ENCODE measurements at regions not wholly inside any gene's neighbourhood (a gene's known extent, or its start where the extent isn't known, plus 50 kb on each side); places are given as distances from the start of the nearest gene placed in this dataset.
"Not testable (repeated sequence)": the region's sequence is repeated elsewhere in the genome, so short reads cannot be mapped to it uniquely, and the experiment has no call there.

DNA sequence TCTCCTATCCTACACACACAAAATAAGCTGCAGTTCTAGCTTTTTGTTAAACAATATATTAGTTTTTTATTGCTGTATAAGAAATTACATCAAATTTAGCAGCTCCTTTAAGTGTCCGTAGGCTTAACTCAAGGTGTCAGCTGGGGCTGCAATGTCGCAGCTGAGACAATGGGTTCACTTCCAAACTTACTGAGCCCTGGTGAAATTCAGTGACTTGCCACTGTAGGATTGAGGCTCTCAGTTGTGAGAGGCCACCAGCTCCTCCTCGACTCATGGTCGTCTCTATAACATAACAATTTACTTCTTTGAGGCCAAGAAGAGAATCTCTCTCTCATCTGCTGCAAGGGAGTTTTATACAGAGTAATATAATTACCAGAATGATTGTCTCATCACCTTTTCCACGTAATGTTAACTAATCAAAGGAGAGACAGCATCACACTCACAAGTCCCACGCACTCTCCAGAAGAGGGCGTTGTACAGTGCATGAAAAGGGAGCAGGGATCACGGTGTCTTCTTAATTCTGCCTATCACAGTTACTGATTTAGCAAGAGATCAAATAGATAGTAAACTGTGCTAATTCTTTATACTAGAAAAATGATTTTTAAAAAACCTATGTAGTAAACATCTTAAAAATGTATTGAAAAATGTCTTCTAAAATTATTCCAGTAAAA, 735.6 kb upstream of the GBE1 start:
- FAIRE-seq, result no peak

DNA sequence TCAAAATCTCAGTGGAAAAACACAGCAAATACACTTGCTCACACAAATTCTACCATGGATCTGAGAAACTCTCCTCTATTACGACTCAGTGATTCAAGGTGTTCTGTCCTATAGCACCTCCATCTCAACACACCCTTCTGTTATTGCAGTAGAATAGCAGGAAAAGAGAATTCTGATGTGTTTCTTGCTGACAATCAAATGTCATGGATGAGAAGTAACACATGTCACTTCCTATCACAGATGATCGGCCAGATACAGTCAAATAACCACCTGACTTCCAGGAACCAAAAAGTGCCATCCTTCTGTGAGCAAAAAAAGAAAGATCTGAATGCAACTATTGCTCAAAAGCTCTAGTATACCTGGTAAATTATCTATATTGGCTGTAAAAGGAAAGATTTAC, 734.2 kb upstream of the GBE1 start:
- FAIRE-seq, result no peak

DNA sequence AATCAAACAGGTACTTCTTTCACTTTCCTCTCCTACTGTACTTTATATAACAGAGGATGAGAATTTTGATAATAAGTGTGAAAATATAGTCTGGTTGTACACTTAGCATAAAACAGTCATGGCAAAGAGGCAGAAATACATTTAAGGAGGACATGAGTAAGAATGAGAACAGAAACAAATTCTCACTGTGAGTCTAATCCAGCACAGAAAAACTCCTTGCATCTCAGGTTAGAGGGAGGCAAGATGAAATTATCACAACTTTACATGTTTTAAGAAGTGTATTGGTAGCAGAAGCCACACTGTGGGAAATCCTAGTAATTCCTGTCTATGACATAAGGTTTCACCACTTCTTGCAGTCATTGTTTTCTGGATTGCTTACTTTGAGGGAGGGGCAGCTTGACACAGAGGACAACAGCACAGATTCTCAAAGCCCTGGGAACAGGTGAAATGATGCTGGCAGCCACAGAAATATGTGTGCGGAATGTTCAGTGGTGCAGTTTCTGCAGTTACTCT, 733.6 kb upstream of the GBE1 start:
- FAIRE-seq, result no peak

DNA sequence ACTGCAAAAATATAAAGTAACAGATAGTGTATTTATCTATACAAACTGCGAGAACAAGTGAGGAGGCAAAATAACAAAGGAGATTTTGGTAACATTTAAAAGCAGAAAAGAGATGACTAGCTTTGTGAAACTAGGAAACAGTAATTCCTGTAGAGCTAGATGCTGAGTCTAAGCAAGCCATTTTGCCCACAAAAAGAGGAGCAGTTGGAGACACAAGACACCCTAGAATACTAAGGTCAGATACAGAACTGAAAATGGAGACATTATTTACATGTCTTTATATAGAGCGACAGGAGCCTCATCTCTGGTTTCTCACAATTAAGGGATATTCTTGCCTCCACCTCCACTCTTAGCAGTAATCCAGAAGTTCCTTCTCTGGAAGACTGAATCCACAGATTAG, 732.4 kb upstream of the GBE1 start:
- no peak for FAIRE-seq

DNA sequence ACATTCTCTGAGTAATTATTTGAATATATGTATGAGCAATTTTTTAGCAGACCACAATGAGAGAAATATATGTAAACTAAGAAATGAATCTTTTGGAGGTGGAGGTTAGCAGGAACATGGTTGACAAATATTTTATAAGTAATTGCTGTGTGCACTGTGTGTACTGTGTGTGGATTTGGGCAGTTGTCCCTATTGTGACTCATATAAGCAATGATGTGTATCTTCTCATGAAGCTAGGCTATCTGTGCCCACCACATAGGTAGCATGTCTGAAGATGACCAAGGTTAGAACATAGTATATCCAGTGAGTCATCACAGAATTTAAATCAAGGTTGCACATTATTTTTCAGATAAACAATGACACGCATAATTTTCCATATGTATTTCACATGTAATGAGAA, 713.9 kb upstream of the GBE1 start:
- no peak for FAIRE-seq

DNA sequence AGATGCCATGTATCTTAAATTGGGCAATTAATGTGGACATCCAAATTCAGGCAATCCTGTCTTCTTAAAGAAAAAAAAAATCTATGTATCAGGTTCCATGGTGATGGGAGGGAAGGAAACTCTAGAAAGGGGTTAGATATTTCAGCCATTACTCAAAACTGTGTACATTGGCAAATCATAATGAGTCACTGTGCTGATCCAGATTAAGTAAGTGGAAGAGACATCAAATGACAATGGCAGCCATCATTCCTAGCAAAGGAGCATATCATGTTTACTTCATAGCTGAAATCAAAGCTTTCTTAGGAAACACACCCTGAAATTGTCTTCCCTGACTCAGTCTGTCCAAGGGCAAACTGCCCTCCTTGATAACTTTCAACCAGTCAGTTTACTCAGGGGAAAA, 713.3 kb upstream of the GBE1 start:
- FAIRE-seq, result no peak

DNA sequence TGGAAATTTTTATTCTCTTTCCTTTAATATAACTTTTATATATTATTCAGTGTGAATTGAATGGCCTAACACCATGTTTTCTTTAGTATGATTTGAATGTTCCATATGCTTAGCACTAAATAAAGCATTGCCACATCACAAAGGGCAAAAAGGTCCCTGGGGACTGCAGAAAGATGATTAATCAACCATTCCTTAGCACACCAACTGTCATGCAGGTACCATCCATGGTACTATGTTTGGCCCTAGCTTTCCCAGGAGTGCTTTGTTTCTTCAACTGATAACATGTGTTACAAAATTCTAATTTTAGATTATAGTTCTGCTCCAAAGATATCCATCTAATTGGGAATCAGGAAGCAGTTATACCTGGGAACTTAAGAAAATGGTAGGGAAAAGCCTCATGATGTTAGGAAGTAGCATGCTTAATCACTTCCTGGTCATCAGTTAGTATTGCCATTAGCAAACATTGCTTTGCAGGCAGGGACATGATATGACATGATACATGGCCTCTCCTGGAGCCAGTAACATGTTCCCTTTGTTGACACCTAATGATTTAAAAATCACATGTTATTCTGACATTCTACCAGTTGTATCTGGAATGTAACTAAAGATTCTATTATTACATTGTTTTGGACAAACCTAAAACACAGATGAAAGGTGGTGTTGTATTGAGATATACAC, 712.6 kb upstream of the GBE1 start:
- no peak for FAIRE-seq

DNA sequence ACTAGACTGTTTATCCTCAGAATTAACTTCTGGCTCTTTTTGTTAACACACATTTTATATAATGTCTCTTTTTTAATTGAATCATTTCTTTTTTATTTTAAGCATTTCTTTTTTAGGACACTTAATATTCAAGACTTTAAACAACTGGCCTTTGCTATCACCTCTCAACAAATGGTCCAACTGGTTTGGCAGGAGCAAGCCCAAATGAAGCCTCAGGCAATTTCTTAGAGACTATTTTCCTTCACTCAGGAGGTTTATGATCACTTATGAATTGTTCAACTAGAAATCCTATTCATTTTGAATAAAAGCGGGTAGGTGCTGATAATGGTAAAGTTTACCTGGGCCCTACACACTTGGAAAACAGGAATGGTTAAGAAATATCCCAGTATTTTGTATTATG, 705.6 kb upstream of the GBE1 start:
- FAIRE-seq, result no peak

DNA sequence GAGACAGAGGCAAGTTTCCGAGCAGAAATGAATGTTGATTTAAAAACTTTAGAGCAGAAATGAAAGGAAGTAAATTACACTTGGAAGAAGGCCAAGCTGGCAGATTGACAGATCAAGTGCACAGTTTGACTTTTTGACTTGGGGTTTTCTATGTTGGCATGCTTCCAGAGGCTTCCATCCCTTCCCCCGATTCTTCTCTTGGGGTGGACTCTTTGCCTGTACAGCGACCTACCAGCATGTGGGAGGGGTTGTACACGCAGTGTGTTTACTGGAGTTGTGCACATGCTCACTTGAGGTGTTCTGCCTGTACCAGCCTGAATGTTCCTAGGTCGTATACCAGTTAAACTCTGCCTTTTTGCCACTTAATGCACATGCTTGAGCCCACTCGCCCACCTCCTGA, 701.5 kb upstream of the GBE1 start:
- FAIRE-seq, result no peak

DNA sequence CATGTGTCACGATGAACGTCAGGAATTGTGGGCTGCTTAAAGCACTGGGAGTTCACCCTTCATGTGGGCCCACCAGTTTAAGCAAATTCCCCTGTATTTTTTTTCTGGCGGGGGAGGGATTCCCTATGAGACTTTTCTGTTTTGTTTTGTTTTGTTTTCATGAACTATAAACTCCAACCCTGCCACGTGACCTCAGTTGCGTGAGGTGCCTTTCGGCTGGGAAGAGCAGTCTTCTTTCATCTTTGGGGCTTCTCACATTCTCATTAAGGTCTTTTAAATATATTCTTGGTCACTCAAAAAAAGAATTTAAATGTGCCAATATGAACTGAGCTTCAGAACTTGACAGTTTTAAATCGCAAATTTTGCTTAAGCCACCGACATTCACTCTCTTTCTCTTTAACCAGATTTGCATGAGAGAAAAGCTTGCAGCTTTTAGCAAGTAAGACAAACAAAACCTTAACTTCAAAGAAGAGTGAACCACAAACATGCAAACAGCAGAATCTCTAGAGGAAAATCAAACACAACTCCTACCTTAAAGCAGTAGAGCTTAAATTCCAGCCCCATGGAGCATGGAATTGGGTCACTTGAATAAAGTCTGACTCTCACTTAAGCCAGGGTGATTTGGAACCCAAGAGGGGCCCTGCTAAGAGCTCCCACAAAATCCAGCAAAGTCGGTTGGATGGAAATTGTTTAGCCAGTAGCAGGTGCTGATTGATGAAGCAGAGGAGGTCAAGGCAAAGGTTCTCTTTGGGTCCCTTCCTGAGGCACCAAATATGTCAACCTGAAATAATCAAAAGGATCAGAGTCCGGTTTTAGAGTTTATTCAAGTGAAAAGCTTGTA, 699.8 kb upstream of the GBE1 start:
- no peak for FAIRE-seq

DNA sequence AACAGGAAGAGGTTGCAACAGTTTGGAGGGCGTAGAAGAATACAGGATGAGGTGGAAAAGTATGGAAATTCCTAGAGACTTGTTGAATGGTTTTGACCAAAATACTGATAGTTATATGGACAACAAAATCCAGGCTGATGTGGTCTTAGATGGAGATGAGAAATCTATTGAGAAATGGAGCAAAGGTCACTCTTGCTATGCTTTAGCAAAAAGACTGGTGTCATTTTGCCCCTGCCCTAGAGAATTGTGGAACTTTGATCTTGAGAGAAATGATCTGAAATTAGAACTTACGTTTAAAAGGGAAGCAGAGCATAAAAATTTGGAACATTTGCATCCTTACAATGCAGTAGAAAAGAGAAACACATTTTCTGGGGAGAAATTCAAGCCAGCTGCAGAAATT, 686.9 kb upstream of the GBE1 start:
- no peak for FAIRE-seq

DNA sequence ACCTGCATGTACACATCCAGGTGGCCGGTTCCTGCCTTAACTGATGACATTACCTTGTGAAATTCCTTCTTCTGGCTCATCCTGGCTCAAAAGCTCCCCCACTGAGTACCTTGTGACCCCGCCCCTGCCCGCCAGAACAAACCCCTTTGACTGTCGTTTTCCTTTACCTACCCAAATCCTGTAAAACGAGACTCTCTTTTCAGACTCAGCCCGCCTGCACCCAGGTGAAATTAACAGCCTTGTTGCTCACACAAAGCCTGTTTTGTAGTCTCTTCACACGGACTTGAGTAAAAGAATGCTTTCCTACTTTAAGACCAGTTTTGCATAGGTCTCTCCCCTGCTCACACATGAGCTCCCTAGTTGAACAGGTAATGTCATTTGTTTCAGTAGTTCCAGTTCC, 667.4 kb upstream of the GBE1 start:
- not testable (repeated sequence) for FAIRE-seq

DNA sequence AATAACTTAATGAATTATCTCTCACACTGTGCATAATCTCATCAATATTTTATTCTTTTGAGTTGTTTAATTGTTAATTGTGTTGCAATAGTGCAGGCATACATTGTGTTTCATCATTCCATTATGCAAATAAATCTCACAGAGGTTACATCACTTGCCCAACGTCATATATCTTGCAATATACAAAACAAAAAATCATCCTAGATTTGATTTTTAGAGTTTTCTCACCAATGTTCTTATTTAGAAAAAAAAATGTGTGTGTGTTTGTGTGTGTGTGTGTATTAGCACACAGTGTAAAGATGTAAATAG, 662.5 kb upstream of the GBE1 start:
- FAIRE-seq, result no peak

DNA sequence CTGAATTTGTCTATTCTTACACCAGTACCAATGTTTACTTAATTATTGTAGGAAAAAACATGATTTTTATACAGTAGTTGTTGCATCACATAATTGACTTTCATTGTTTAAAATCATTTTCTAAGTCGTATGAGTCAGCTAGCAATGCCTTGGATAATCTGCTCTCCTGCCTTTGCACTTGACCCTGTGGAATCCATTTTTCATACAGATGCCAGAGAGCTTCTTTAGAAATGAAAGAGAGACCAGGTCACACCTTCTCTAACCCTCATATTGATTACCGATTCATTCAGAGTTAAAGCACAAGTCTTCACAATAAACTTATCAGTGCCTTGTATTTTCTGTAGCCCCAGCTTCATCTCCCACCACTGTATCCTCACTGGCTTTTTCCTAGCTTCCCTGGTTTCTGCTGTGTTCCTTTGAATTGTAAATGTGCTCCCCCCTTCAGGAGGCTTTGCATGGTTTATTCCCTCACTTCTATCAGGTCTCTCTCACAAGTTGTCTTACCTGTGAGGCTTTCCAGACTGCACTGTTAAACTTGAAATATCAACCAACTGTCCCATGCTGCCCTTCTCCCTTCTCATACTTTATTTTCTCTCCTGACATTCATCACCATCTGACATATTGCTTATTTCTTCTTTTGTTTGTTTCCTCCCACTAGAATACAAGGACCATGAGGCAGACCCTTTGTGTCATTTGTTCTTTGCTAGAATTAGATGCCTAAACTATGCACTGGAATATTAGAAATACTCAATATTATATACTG, 662.0 kb upstream of the GBE1 start:
- no peak for FAIRE-seq

DNA sequence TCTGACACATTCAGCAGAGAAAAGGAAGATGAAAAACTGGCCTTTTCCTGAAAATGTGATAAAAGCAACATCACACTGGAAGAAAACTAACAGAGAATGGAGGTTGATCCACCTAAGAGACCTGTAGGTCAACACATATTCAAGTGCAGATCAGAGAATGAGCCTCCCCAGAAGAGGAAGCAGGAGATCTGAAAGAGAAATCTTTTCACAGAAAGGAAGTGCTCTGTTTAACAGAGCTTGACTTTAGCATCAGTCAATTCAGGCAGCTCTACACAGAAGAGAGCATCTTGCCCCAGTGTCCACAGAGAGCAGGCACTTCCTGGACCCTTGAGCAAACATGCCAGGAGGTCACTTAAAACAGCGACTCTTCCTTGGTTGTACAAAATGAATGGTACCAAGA, 655.4 kb upstream of the GBE1 start:
- FAIRE-seq, result no peak

DNA sequence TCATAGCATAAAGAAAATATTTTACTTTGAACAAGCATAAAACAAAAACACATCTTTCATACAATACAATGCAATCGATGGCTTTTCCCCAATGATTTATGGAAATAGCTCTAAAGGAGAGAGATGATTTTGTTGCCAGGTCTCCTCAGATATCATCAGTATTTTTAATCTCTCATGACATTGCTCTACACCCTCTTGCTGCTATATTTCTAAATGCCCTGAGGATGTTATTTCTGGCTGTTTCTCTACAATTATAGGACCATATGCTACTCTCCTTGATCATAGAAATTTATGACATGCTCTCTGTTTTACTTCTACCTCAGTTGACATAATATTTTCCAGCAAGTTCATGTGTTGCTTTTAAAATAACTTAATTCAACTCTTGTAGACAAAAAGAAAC, 654.9 kb upstream of the GBE1 start:
- FAIRE-seq, result no peak

DNA sequence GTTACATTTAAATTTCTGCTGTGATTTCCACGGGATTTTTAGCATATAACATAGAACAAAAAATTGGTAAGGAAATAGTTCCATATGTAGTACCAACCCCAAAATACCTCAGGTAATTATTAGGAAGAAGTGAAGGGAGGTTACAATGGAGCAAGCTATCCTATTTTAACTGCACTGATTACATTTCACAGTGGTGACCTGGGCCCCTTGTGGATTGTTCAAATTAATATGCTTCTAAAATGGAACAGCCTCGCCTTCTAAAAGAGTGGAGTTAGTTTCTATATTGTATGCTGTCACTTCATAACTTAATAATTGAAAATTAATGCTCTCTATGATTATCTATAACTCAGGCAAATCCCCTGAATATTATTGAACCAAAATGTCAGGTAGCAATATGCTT, 651.7 kb upstream of the GBE1 start:
- FAIRE-seq, result no peak

DNA sequence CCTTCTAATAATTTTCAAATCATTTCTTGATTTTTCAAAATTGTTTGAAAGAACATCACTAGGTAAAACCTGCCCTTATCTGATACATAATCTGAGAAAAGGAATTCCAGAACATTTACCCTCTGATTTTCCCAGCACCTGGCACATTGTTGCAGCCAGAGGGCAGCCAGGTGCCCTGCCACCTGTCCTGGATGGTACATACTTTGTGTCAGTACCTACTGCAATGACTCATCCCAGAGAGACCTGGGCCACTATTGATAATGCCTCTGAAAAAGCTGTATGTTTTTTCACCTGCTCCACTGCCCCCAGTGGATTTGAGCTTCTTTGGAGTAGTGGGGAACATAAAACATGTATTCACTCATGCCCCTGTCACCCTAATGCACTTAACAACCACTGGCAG, 648.9 kb upstream of the GBE1 start:
- no peak for FAIRE-seq

DNA sequence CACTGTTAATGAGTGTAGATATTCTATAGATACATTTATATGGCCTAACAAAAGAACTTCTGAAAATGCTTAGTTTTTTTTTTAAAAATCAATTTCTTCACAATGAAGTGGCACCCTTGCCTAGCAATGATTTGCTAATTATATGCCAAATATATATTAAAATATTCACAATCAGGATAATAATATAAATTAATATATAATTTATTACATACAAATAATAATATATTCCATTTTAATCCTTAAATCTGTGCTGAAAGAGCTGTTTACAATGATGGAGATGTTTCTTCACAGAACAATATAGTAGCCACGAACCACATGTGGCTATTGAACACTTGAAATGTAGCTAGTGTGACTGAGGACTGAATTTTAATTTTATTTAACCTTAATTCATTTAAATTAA, 648.4 kb upstream of the GBE1 start:
- no peak for FAIRE-seq

DNA sequence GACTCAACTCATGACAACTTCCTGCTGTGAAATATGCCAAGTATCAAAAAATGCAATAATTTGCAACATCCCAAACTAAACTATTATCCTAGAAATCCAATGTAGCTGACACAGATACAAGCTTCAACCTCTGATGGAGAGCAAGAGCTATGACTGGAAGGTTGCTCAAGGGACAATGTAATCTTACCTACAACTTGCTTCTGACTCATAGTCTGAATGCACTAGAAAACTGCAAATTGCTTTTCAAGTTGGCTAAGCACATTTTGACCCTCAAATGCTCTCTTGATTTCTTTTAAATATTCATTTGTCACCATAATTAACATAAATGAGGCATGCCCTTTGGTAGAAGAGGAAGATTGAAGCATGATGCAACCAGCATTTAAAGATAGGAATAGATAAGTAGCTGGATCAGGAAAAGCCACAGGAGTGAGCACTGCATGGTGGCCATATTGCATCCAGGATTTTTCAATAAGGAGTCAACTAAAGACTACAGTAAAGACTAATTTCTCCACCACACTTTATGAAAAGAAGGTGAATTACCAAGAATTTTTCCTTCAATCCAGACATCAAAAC, 630.8 kb upstream of the GBE1 start:
- no peak for FAIRE-seq

DNA sequence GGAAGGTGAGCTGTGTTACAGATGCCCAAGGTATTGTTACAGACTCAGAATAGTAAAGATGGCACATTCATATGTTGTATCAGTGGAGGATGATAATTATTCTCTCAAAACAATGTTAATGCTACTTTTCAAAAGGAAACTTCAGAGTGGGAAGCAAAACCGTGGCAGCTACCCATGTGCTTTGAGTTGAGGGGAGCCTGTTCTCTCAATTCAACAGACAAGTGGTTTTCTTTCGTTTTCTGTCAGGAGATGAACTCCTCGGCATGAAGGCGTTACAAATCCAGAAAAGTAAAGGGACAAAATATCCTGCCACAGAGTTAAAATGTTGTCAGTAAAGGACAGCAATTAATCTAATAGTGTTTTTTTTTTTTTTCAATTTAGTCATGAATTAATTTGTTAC, 629.4 kb upstream of the GBE1 start:
- no peak for FAIRE-seq

DNA sequence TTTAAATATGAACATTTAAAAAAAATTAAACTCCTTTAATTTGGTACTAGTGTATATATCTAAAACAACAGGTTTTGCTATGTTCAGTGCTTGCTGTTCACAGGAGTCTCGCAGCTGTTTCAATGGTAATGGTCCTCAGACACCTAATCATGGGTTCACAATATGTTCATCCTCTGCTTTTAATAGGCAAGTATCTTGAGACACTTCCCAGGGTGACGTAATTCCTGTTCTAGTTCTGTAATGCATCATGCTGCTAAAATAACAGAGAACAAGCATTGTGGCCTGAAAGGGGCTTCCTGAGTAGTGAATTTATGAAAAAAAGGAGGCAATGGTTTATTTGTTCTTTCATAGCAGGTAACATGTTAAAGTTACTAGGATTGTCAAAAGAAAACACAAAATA, 625.2 kb upstream of the GBE1 start:
- no peak for FAIRE-seq

DNA sequence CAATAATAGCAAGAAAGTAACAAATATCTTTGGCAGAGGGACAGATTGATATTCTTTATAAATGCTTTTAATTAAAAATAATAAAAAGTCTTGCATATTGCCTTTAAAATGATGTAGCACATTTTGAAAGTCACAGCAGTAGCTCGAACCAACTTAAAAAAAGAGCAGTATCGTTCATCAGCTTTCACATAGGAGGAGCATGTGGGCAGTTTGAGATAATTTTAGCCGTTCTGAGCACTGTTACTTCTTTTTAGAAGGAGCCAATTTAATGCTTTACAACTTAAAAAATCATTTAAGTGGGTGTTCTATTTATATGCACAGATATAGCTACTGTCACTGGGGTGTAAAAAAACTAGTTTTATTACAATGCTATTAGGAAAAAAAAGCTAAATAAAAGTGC, 622.7 kb upstream of the GBE1 start:
- no peak for FAIRE-seq

Data from islet of Langerhans (tissue), 1 donor.